ENCODE measurements at regions not wholly inside any gene's neighbourhood (a gene's known extent, or its start where the extent isn't known, plus 50 kb on each side); places are given as distances from the start of the nearest gene placed in this dataset.

- TF ChIP-seq MGA (IDR thresholded peaks at IDR 0.05) (no peak), USF1 (CRISPR knock-in tag; IDR thresholded peaks at IDR 0.05) (no peak), SIN3A (IDR thresholded peaks at IDR 0.05; ENCODE audit: borderline replicate concordance in 2 of 2, control insufficient read depth in 1 of 2, low read depth in 2 of 2, low read length in 2 of 2) (no peak), BCOR (IDR thresholded peaks at IDR 0.05) (no peak), HOMEZ (CRISPR knock-in tag; IDR thresholded peaks at IDR 0.05) (no peak), EP400 (IDR thresholded peaks at IDR 0.05) (no peak), POLR2AphosphoS5 (IDR thresholded peaks at IDR 0.05; ENCODE audit: control insufficient read depth, insufficient read depth, low read depth, low read length) (no peak), ZNF316 (IDR thresholded peaks at IDR 0.05) (0 out of 2 replicates have a peak, but pooled peaks have one; percentile 9)
Observed at GRCh38 chr18:11204020-11204419, 54.7 kb upstream of the PIEZO2 start (continued).

All from K562 (cell line).